Skeletal muscle cell (primary cell): ENCODE measurements at regions not wholly inside any gene's neighbourhood (a gene's known extent, or its start where the extent isn't known, plus 50 kb on each side); places are given as distances from the start of the nearest gene placed in this dataset.
"Not testable (repeated sequence)": the region's sequence is repeated elsewhere in the genome, so short reads cannot be mapped to it uniquely, and the experiment has no call there.

ENCODE experiments used
- DNase-seq: peaks from one replicate; pipeline ENCODE4 v3.0.0-alpha.2; 2010; ENCODE audit warnings: low read depth
- H3K4me3 ChIP-seq: 2 replicates; pipeline ENCODE4 v1.5.1; 2011; ENCODE audit warnings: low read depth, mild to moderate bottlenecking, control low read depth, low read length, moderate library complexity

DNA sequence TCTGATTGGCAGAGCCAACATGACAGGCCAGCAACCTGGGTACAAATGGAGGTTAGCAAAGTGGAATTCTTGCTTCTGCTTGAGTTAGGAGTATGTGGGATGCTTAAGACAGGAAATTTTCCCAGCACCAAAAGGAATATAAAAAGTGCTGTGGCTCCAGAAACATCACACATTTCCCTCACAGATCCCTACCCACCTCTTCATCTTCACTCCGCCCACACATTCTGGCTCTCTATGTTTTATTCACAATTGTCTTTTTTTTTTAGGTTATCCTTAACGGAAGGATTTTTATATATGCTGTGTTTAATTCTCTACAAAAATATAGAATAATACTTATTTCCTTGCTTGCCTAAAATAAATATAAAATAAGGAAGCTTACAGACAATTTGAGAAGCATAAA lies 563.3 kb upstream of the HS3ST5 start:
- no peak for DNase-seq
- H3K4me3 ChIP-seq: no peak overlapping the region

DNA sequence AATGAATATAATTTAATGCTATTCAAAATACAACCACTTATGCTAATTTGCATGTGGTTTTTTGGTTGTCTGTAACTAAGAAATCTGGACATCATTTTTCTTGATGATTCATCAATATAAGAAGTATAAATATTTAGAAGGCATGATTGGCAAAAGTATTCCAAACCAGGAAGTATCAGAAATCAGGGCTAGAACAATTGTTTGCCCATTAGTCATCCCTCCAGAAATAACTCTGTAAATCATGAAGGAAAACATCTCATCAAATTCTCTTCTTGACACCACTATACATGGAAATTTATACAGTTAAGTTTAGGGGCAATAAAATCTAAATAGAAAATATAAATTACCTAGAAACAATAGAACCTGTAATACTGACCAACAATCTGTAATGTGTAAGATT lies 554.7 kb upstream of the HS3ST5 start:
- DNase-seq: no peak
- H3K4me3 ChIP-seq: no peak overlapping the region

DNA sequence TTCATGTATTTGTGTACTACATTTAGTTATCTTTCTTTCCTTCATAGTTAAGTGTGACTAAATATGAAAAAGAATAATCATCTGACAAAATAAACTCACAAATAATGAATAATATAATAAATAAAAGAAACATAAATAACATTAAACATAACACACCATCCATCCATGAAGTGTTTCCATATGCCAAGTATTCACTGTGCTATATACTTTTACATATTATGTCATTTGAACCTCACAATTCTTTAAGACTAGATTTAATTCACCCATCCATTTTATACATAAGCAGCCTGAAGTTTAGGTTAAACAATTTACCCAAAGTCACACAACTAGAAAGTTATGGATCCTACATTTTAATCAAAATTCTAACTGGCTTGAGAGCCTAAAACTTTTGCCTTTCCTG lies 549.4 kb upstream of the HS3ST5 start:
- H3K4me3 ChIP-seq: no peak overlapping the region
- DNase-seq: no peak

DNA sequence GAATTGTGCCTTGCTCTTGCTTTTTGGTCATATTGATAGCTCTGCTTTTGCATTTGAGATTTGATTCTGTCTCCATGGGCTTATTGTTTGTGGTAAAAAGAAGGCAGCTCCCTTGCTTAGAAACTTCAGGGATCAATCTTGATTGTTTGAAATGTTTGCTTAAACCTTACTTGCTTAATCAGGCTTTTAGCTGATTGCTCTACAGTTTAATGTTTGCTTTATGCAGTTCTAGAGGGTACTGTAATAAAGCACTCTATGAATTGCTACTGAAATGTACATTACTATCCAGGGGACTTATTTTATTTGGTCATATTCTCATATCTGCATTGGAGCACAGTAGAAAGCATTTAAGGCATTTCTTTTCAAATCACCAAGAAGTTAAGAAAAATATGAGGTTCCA lies 545.4 kb upstream of the HS3ST5 start:
- no peak for DNase-seq
- no peak overlapping the region for H3K4me3 ChIP-seq

DNA sequence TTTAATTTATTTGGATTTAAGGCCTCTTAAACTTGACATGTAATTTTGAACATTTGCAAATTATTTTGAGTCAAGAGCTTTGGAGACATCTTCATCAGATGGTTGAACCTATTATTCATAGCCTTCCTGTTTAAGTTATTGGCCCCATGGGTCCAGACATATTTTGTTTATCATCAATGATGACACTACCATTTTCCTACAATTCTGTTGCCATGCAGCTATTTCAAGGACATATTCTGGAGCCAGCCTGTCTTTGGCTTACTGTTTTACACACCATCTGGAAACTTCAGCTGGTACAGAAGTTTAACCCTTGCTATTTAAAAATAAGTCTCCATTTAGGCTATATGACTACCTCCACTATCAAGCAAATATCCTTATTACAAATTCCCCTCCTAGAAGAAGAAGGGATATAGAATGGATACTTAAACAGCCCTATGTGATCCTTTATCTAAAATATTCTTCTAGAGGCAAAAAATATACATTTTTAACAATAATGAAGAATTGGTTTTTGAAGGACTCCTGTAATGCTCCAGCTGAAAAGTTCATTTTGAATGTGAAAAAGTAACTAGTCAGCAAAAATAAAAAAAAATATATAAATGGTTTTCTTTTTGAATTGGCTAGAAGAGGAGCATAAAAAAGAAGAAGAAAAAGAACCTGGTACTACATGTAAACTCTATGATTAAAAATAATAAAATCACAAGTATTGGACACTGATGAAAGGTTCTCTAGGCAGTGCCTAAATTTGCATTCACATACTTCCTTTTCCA lies 544.0 kb upstream of the HS3ST5 start:
- no peak overlapping the region for H3K4me3 ChIP-seq

DNA sequence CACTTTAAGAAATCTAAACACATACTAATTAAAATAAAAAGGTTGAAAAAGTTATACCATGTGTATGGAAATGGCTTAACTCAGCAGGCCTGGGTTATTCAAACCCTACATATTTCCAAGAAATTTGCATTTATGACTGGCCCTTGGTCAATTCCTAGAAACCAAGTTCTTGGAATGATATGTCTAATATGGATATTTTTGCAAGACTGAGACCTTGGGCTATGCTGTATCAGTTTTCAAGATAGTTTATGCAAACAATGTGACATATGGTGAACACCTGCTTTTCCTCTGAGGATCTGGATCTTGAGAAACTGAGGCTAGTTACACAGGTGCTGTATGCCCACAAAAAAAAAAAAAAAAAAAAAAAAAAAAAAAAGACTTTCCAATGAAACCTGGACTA lies 536.9 kb upstream of the HS3ST5 start:
- DNase-seq: no peak
- H3K4me3 ChIP-seq: no peak overlapping the region

More for the DNA sequence above, 544.0 kb upstream of the HS3ST5 start:
- DNase-seq: no peak

DNA sequence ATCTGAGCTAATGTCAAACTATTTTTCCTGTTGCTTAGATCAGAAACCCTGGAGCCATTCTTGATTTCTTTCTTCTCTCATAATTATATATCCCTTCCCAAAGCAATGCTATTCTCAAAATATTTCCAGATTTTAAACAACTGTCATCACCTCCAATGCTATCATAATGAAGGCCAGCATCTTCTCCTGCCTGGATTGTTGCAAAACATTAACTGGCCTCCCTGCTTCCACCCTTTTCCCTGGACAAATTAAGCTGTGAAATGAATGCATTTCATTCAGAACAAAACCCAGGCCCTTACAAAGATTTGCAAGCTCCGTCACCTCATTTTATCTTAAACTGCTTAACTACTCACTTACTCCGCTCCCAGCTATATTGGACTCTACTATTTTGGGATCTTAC lies 535.3 kb upstream of the HS3ST5 start:
- H3K4me3 ChIP-seq: no peak overlapping the region
- no peak for DNase-seq

DNA sequence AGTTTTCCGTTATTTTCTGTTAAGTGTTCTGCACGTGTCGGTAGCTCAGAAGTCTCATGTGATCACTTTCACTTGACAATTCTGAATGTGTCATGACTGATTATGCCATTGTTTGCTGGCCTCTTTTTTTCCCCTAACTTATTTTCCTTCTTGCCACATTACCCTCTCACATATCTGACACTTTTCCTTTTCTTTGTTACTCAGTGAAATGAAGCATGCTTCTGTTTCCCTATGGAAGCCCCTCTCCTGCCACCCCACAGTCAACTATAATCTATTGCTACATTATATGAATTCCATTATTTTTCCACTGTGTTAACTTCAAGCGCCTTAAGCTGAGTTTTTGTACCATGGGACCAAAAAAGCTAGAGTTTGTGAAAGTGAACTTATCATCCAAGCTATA lies 531.6 kb upstream of the HS3ST5 start:
- no peak for DNase-seq
- no peak overlapping the region for H3K4me3 ChIP-seq

DNA sequence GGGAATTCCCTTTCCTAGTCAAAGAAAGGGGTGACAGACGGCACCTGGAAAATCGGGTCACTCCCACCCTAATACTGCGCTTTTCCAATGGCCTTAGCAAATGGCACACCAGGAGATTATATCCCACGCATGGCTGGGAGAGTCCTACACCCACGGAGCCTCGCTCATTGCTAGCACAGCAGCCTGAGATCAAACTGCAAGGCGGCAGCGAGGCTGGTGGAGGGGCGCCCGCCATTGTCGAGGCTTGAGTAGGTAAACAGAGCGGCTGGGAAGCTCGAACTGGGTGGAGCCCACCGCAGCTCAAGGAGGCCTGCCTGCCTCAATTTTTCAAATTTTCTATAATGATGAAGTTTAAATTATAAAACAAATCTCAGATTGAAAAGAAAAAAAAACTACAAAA lies 522.7 kb upstream of the HS3ST5 start:
- H3K4me3 ChIP-seq, DNase-seq: not testable (repeated sequence)

DNA sequence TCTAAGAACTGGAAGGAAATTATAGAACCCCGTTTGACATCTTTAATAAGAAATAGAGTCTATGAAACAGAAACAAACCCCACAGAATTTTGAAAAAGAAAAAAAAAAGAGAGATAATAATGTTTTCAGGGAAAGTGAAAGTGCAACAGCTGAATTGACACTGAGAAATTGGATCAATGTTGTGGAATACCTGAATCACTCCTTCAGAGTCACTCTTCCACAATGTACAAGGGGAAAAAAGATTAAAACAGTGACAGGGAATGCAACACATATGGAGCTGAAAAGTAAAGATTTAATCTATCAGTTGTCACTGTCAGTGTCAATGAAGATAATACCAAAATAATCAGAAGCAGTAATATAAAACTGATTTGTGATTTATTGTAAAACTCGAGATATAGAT lies 520.8 kb upstream of the HS3ST5 start:
- no peak overlapping the region for H3K4me3 ChIP-seq
- DNase-seq: no peak

DNA sequence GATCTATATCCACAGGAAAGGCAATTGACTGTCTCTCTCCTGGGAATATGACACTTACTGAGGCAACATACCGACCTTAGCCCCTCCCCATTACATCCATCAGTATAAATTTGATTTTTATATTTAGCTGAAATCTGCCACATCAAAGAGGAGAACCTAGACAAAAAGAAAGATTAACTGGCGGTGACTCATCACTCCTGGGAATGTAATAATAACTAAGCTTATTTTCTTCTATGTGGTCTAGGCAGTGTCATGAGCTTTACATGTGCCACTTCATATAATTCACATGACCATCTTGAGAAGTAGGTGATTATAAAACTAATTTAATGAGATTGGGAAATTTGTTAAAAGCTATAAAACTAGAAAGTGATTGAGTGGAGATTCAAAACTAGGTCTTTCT lies 520.0 kb upstream of the HS3ST5 start:
- no peak overlapping the region for H3K4me3 ChIP-seq
- no peak for DNase-seq

DNA sequence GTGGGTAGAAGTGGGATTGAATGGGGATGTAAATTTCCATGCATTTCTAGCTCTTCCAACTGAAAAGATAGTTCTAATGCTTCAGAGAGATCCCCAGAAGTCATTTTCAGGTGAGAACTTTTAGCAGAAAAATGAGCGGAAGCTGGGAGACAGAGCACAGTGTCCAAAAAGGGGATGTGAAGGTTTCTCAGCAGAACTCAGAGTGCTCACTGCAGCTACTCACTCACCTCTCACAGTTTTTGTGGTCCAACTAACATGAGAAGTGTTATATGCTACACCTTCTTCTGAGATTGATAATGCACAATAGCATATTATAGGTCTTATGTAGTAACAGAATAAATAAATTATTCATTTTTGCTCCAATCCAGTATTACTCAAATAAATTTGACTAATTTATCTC lies 519.2 kb upstream of the HS3ST5 start:
- no peak for DNase-seq
- H3K4me3 ChIP-seq: no peak overlapping the region

DNA sequence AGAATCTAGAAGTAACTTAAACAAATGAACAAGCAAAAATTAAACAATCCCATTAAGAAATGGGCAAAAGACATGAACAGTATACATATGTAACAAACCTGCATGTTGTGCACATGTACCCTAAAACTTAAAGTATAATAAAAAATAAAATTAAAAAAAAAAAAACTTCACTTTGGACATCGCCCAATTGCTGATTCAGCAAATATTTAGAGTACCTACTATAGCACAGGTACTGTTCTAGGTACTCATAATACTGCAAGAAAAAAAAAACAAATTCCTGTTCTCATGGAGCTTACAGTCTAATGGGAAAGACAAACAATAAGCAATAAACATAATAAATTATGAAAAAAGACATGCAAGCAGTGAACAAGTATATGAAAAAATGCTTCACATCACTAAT lies 501.5 kb upstream of the HS3ST5 start:
- no peak for DNase-seq
- no peak overlapping the region for H3K4me3 ChIP-seq

DNA sequence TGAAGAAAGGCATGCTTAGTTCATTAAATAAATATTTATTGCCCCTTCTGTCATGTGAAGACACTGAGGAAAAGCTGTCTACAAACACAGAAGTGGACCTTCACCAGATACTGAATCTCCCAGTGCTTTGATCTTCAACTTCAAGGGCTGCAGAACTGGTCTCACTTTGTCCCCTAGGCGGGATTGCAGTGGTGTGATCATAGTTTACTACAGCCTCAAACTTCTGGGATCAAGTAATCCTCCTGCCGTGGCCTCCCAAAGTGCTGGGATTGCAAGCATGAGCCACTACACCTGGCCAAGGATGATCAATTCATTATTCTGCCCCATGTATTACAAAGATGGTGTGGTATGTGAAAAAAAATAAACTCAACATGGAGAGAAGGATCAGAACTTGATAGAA lies 496.2 kb upstream of the HS3ST5 start:
- no peak overlapping the region for H3K4me3 ChIP-seq
- no peak for DNase-seq

DNA sequence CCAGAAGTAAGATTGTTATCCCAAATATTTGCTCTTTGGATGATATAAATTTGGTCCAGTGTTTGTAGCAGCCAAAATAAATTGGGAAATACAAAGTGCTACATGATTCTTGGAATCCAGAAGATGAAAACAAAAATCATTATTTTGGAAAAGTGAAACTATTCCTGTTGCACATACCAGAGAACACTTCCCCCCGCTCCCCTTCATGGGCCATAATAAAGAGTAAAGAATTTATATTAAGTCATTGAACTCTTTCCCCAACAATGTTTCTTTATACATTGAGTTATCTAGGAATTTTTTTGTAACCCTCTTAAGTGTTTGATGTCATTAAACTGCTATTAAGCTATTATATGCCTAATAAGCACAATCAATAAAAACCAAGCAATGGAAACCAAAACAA lies 490.4 kb upstream of the HS3ST5 start:
- DNase-seq: no peak
- no peak overlapping the region for H3K4me3 ChIP-seq

DNA sequence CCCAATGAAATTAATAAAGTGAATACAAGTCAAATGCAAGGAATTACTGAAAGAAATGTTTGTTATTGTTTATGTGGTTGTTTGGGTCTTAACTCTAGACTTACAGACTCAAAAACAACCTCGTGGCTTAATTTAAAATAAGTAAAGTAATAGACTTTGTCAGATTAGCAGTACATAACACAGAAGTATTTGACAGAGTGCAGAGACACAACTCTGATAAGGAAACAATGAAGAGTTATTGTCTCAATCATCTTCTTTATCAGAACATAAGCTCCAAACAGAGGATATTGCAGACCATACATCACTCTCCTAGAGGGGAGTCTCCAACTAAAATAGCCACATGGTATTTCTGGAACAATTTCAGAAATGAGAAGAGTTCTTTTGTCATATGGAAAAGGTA lies 487.7 kb upstream of the HS3ST5 start:
- DNase-seq: no peak
- no peak overlapping the region for H3K4me3 ChIP-seq

DNA sequence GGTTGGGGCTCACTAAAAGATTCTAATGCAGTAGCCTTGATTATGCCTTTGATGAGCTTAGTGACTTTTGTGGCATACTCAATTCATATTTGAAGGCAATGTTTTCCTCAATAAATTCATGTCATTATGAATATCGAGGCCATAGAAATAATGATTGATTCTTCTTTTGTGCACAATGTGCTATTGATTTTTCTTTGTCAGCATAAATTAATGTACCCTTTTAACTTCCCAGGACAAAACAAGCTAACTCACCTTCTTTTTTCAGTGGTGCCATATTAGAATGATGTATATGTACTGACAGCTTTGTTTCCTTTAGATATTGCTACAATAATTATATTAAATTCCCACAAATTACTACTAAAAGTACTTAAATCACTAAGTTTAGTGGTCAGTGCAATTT lies 484.3 kb upstream of the HS3ST5 start:
- no peak for DNase-seq
- H3K4me3 ChIP-seq: no peak overlapping the region

DNA sequence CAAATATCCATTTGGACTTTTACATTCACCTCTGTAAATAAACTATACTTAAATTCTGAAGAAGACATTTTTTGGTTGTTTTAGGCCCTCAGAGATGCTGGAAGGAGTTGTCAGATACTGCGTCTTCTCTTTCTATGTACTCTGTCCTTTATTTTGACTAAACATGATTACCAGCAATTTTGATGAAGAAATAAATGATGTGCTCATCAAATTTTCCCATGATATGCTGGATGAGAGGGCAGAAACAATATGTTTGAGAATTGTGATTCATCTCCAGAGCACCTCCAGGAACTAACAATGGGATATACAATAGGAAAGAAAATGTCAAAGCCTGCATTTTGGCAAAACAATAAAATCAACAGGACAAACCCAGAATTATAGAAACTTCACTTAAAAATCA lies 481.6 kb upstream of the HS3ST5 start:
- no peak for DNase-seq
- no peak overlapping the region for H3K4me3 ChIP-seq

DNA sequence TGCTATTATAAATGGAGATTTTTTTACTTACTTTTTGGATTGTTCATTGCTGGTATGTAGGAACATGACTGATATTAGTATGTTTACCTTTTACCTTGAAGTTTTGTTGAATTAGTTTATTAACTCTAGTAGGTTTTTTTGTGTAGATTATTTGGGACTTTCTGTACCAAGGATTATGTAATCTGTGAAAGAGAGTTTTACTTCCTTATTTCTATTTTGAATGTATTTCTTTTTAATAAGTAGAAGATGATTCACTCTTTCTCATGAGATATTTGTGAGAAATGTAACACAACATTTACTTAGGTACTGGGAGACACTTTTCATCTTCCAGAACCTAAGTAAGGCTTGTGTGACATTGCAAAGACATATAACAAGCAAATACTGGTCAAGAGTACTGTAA lies 473.9 kb upstream of the HS3ST5 start:
- H3K4me3 ChIP-seq: no peak overlapping the region
- DNase-seq: no peak

DNA sequence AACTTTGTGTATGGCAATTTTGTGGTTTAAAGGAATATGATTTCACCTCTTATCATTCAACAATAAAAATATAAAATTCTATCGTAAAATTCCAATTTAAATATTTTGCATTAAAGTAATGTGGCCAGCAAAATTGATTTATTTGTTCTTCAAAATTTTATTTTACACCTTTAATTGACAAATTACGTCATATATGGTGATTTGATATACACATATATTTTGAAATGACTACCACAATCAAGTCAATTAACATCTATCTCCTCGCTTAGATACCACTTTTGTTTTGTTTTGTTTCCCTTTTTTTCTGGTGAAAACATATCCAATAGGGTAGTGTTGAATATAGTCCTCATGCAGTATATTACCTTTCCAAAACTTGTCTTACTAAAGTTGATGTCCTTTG lies 467.6 kb upstream of the HS3ST5 start:
- H3K4me3 ChIP-seq: no peak overlapping the region
- no peak for DNase-seq

DNA sequence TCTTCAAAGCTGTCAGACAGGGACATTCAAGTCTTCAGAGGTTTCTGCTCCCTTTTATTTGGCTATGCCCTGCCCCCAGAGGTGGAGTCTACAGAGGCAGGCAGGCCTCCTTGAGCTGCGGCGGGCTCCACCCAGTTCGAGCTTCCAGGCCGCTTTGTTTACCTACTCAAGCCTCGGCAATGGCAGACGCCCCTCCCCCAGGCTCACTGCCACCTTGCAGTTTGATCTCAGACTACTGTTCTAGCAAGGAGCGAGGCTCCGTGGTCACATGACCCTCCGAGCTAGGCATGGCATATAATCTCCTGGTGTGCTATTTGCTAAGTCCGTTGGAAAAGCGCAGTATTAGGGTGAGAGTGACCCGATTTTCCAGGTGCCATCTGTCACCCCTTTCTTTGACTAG lies 462.6 kb upstream of the HS3ST5 start:
- not testable (repeated sequence) for DNase-seq

DNA sequence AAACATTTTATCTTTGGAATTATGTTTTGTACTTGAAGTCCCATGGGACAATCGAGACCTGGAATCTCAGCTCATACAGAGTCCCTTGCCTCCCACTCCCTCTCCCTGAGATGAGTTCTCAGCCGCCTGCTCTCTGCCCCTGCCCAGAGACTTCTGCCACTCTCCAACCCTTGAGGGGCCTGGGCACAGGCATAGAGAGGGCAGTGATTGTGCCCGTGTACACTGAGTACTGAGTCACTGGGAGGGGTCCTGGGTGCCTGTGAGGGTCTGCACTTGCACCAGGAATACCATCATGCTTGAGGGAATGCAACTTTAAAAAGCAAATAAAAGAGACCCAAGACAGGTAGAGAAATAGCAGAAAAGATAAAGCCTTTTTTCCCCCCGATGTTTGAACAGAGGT lies 453.8 kb upstream of the HS3ST5 start:
- no peak overlapping the region for H3K4me3 ChIP-seq
- DNase-seq: no peak

More for the DNA sequence above, 462.6 kb upstream of the HS3ST5 start:
- H3K4me3 ChIP-seq: not testable (repeated sequence)
